ENCODE measurements at regions not wholly inside any gene's neighbourhood (a gene's known extent, or its start where the extent isn't known, plus 50 kb on each side); places are given as distances from the start of the nearest gene placed in this dataset.

GRCh38 chr3:102179326-102180177, 255.3 kb upstream of the ZPLD1 start:
- no peaks in the 10 kb centered on the region for H3K4me1 ChIP-seq (ENCODE audit: low read length)
- no peak overlapping the region for H3K27ac ChIP-seq (ENCODE audit: low read length)
- H3K9ac ChIP-seq (ENCODE audit: low read length), result no peak overlapping the region
- H3F3A ChIP-seq (ENCODE audit: insufficient read depth, low read length), result no peaks in the 10 kb centered on the region
- H3K9me2 ChIP-seq (replicated peaks; ENCODE audit: insufficient read depth, low read length), result no peaks in the 10 kb centered on the region
- H3K79me2 ChIP-seq (ENCODE audit: low read length), result no peaks in the 10 kb centered on the region
- TF ChIP-seq EZH2 (optimal IDR thresholded peaks at IDR 0.05; ENCODE audit: low read depth, low read length), result no peak
- TF ChIP-seq EZH2phosphoT487 (IDR thresholded peaks at IDR 0.05; ENCODE audit: low read length), result no peak
- no peak for TF ChIP-seq CTCF (IDR thresholded peaks at IDR 0.05; ENCODE audit: low read length)
- H3K4me3 ChIP-seq (ENCODE audit: low read length), result no peak overlapping the region
- H3K4me2 ChIP-seq (ENCODE audit: low read depth, low read length), result no peak overlapping the region
- no peak for DNase-seq
- H4K20me1 ChIP-seq (ENCODE audit: insufficient read depth, low read length), result no peaks in the 10 kb centered on the region
- H3K36me3 ChIP-seq (replicated peaks; ENCODE audit: insufficient read depth, low read length), result no peaks in the 10 kb centered on the region
- H2AFZ ChIP-seq (ENCODE audit: low read length), result no peak overlapping the region
- H3K27me3 ChIP-seq (replicated peaks; ENCODE audit: insufficient read depth, low read length), result no peaks in the 10 kb centered on the region
- H3K9me3 ChIP-seq (replicated peaks; ENCODE audit: insufficient read depth, low read length), result no peaks in the 10 kb centered on the region

- no peak overlapping the region for H3K9ac ChIP-seq (ENCODE audit: low read length)
- H4K20me1 ChIP-seq (ENCODE audit: insufficient read depth, low read length), result no peaks in the 10 kb centered on the region
- no peaks in the 10 kb centered on the region for H3K9me3 ChIP-seq (replicated peaks; ENCODE audit: insufficient read depth, low read length)
- H3K27me3 ChIP-seq (replicated peaks; ENCODE audit: insufficient read depth, low read length), result no peaks in the 10 kb centered on the region
- H2AFZ ChIP-seq (ENCODE audit: low read length), result no peak overlapping the region
- no peak for DNase-seq
- H3K79me2 ChIP-seq (ENCODE audit: low read length), result no peaks in the 10 kb centered on the region
- no peak overlapping the region for H3K4me2 ChIP-seq (ENCODE audit: low read depth, low read length)
- H3K27ac ChIP-seq (ENCODE audit: low read length), result no peak overlapping the region
- no peak overlapping the region for H3K4me3 ChIP-seq (ENCODE audit: low read length)
- no peaks in the 10 kb centered on the region for H3K36me3 ChIP-seq (replicated peaks; ENCODE audit: insufficient read depth, low read length)
- no peaks in the 10 kb centered on the region for H3K4me1 ChIP-seq (ENCODE audit: low read length)
- H3F3A ChIP-seq (ENCODE audit: insufficient read depth, low read length), result no peaks in the 10 kb centered on the region
- H3K9me2 ChIP-seq (replicated peaks; ENCODE audit: insufficient read depth, low read length), result 0 out of 2 replicates have a peak, but pooled peaks cover 2% of the 10 kb centered on the region
- TF ChIP-seq EZH2phosphoT487 (IDR thresholded peaks at IDR 0.05; ENCODE audit: low read length) (no peak), CTCF (IDR thresholded peaks at IDR 0.05; ENCODE audit: low read length) (no peak), EZH2 (optimal IDR thresholded peaks at IDR 0.05; ENCODE audit: low read depth, low read length) (no peak)
These were observed 254.4 kb upstream of the ZPLD1 start for GRCh38 chr3:102180280-102180931.

- no peak overlapping the region for H3K4me2 ChIP-seq (ENCODE audit: low read depth, low read length)
- H3K4me3 ChIP-seq (ENCODE audit: low read length), result no peak overlapping the region
- H3F3A ChIP-seq (ENCODE audit: insufficient read depth, low read length), result no peaks in the 10 kb centered on the region
- H3K9me3 ChIP-seq (replicated peaks; ENCODE audit: insufficient read depth, low read length), result no peaks in the 10 kb centered on the region
- H2AFZ ChIP-seq (ENCODE audit: low read length), result no peak overlapping the region
- TF ChIP-seq EZH2 (optimal IDR thresholded peaks at IDR 0.05; ENCODE audit: low read depth, low read length) (no peak), EZH2phosphoT487 (IDR thresholded peaks at IDR 0.05; ENCODE audit: low read length) (no peak), CTCF (IDR thresholded peaks at IDR 0.05; ENCODE audit: low read length) (no peak)
- H3K79me2 ChIP-seq (ENCODE audit: low read length), result no peaks in the 10 kb centered on the region
- 0 out of 2 replicates have a peak, but pooled peaks cover 3% of the 10 kb centered on the region for H3K9me2 ChIP-seq (replicated peaks; ENCODE audit: insufficient read depth, low read length)
- H3K4me1 ChIP-seq (ENCODE audit: low read length), result no peaks in the 10 kb centered on the region
- H4K20me1 ChIP-seq (ENCODE audit: insufficient read depth, low read length), result no peaks in the 10 kb centered on the region
- no peak overlapping the region for H3K27ac ChIP-seq (ENCODE audit: low read length)
- H3K27me3 ChIP-seq (replicated peaks; ENCODE audit: insufficient read depth, low read length), result no peaks in the 10 kb centered on the region
- H3K36me3 ChIP-seq (replicated peaks; ENCODE audit: insufficient read depth, low read length), result no peaks in the 10 kb centered on the region
- H3K9ac ChIP-seq (ENCODE audit: low read length), result no peak overlapping the region
- no peak for DNase-seq
These were observed 253.5 kb upstream of the ZPLD1 start for GRCh38 chr3:102181175-102181920.

Data from MM.1S (cell line).